HepG2 (cell line): ENCODE measurements at regions not wholly inside any gene's neighbourhood (a gene's known extent, or its start where the extent isn't known, plus 50 kb on each side); places are given as distances from the start of the nearest gene placed in this dataset.

Source experiments
- ATAC-seq: fragments of 200-7000 bp; cut with Tn5 transposase; 3 replicates; pipeline ENCODE4 v1.9.1; 2020; ENCODE audit warnings: mild to moderate bottlenecking, moderate library complexity
- BruUV-seq: library from RNA; stranded (reverse); fragments of 400-500 nt; replicated peaks from 2 replicates; lab custom pipeline; 2021; lab: Mats Ljungman, UMichigan
- CTCF ChIA-PET: fragments of 300-600 bp; formaldehyde crosslinking; extraction: SDS; loops from one replicate; lab custom pipeline; 2021; ENCODE audit warnings: low total read pairs, inconsistent platforms, low intra/inter-chr PET ratio; lab: Yijun Ruan, JAX
- POLR2A ChIA-PET: fragments of 350-600 bp; sonication (Branson Sonifier 250); formaldehyde crosslinking; loops from one replicate; lab custom pipeline; 2020; ENCODE audit warnings: antibody characterized with exemption, inconsistent platforms; lab: Yijun Ruan, JAX
- DNase-seq: peaks from one replicate; pipeline ENCODE4 v3.0.0-alpha.2; 2015; ENCODE audit warnings: low spot score
- FAIRE-seq: peaks from 3 replicates; lab custom pipeline; 2011; peaks lifted over from hg19 to GRCh38; lab: Jason Lieb, UNC
- H2AFZ ChIP-seq: one replicate; pipeline ENCODE4 v1.6.1; 2011; ENCODE audit warnings: low read length, inconsistent platforms
- H3K27ac ChIP-seq: fragments of 300-600 bp; 3 replicates; pipeline ENCODE4 v1.8.0; 2011; ENCODE audit warnings: mixed run types, mild to moderate bottlenecking, mixed read lengths, low read length, inconsistent platforms; ENCODE audit not compliant: insufficient read depth; ENCODE audit errors: extremely low read length
- H3K27me3 ChIP-seq, 2 experiments: fragments of 200-600 bp in 1 of 2; 2 replicates in 1 of 2; 3 replicates in 1 of 2; pipeline versions ENCODE4 v1.6.0 to v1.8.0; 2011; ENCODE audit warnings: low read length in 2 of 2, mild to moderate bottlenecking in 2 of 2, moderate library complexity in 2 of 2, inconsistent platforms in 1 of 2; ENCODE audit not compliant: insufficient read depth in 2 of 2, control insufficient read depth in 1 of 2
- H3K36me3 ChIP-seq, 2 experiments: fragments of 200-600 bp in 1 of 2; replicated peaks in 1 of 2; 2 replicates in 1 of 2; 3 replicates in 1 of 2; pipeline versions ENCODE4 v1.5.1 to v1.8.0; 2011; ENCODE audit warnings: low read length in 2 of 2, inconsistent platforms in 1 of 2; ENCODE audit not compliant: insufficient read depth in 2 of 2, control insufficient read depth in 1 of 2
- H3K4me1 ChIP-seq: 2 replicates; pipeline ENCODE4 v1.5.1; 2012; ENCODE audit warnings: low read length, inconsistent platforms; ENCODE audit not compliant: insufficient read depth
- H3K4me2 ChIP-seq: 2 replicates; pipeline ENCODE4 v1.6.0; 2011; ENCODE audit warnings: low read depth, low read length, inconsistent platforms
- H3K4me3 ChIP-seq, 3 experiments: fragments of 200-600 bp in 1 of 3; sonication (generic), shearing (Covaris generic) in 1 of 3; replicated peaks in 1 of 3; 2 replicates each; pipeline ENCODE4 v1.5.1; 2011 to 2016; ENCODE audit warnings: low read length in 3 of 3, inconsistent platforms in 2 of 3, low read depth in 2 of 3, mild to moderate bottlenecking in 2 of 3, control low read depth in 1 of 3, mixed read lengths in 1 of 3; ENCODE audit not compliant: insufficient read depth in 1 of 3
- H3K79me2 ChIP-seq: one replicate; pipeline ENCODE4 v1.6.1; 2011; ENCODE audit warnings: low read length, inconsistent platforms; ENCODE audit not compliant: insufficient read depth
- H3K9ac ChIP-seq: 2 replicates; pipeline ENCODE4 v1.6.0; 2011; ENCODE audit warnings: mild to moderate bottlenecking, low read depth, low read length, inconsistent platforms; ENCODE audit not compliant: insufficient read depth
- H3K9me3 ChIP-seq: 2 replicates; pipeline ENCODE4 v1.5.1; 2012; ENCODE audit warnings: mild to moderate bottlenecking, low read length
- H4K20me1 ChIP-seq: 2 replicates; pipeline ENCODE4 v1.6.0; 2011; ENCODE audit warnings: inconsistent platforms, mild to moderate bottlenecking, low read length, moderate library complexity; ENCODE audit not compliant: insufficient read depth
- CEBPB ChIP-seq: IDR thresholded peaks from 2 replicates; pipeline ENCODE4 v1.6.1; 2011; ENCODE audit warnings: low read depth, low read length, improper control_type of control experiment, borderline replicate concordance
- HOXA9 ChIP-seq: sonication (generic); formaldehyde crosslinking; IDR thresholded peaks from 2 replicates; pipeline ENCODE4 v1.8.1; 2022; ENCODE audit warnings: missing genetic modification reagents, mild to moderate bottlenecking, moderate library complexity, borderline replicate concordance
- KAT7 ChIP-seq: IDR thresholded peaks from 2 replicates; pipeline ENCODE4 v1.6.1; 2018; ENCODE audit warnings: borderline replicate concordance, missing compliant biosample characterization
- MAZ ChIP-seq, 2 experiments: sonication (generic) in 1 of 2; formaldehyde crosslinking in 1 of 2; IDR thresholded peaks; 2 replicates each; pipeline versions ENCODE4 v1.5.0 to v1.6.1; 2012 to 2020; ENCODE audit warnings: low read depth in 2 of 2, mild to moderate bottlenecking in 2 of 2, borderline replicate concordance in 1 of 2, improper control_type of control experiment in 1 of 2, low read length in 1 of 2, missing genetic modification reagents in 1 of 2, moderate library complexity in 1 of 2
- SMC3 ChIP-seq: IDR thresholded peaks from 2 replicates; pipeline ENCODE4 v1.6.1; 2011; ENCODE audit warnings: low read length, improper control_type of control experiment
- ZNF138 ChIP-seq: sonication (generic); formaldehyde crosslinking; IDR thresholded peaks from 2 replicates; pipeline ENCODE4 v1.5.0; 2020; ENCODE audit warnings: mild to moderate bottlenecking, low read depth, missing genetic modification reagents
- ZNF333 ChIP-seq: sonication (generic); formaldehyde crosslinking; IDR thresholded peaks from 2 replicates; pipeline ENCODE4 v1.4.0; 2020; ENCODE audit warnings: mild to moderate bottlenecking, missing genetic modification reagents, borderline replicate concordance
- ZNF383 ChIP-seq: sonication (generic); formaldehyde crosslinking; IDR thresholded peaks from 2 replicates; pipeline ENCODE4 v1.4.0; 2020; ENCODE audit warnings: missing genetic modification reagents, mild to moderate bottlenecking, borderline replicate concordance
- ZNF510 ChIP-seq: sonication (generic); formaldehyde crosslinking; IDR thresholded peaks from 2 replicates; pipeline ENCODE4 v1.4.0; 2020; ENCODE audit warnings: low read depth, mild to moderate bottlenecking, missing genetic modification reagents
- ZNF7 ChIP-seq: IDR thresholded peaks from 2 replicates; pipeline ENCODE4 v1.6.1; 2016; ENCODE audit warnings: missing biosample characterization, missing genetic modification reagents
- ZSCAN31 ChIP-seq: sonication (generic); formaldehyde crosslinking; IDR thresholded peaks from 2 replicates; pipeline ENCODE4 v1.5.0; 2020; ENCODE audit warnings: low read depth, mild to moderate bottlenecking, missing genetic modification reagents
- WGBS: methylation state at CpG from one replicate; pipeline ENCODE4 v1.1.6; 2017; ENCODE audit warnings: low lambda C conversion rate; 5-methylcytosine and 5-hydroxymethylcytosine counted together
- in situ Hi-C: cut with HindIII; loops from 2 replicates; pipeline ENCODE4 v1.10.0; 2017; ENCODE audit warnings: low pct_unique_long_range_greater_than_20kb; ENCODE audit not compliant: extremely low pct_ligation_motif_present
- intact Hi-C: fragments of 100-400 bp; cut with micrococcal nuclease; formaldehyde crosslinking; loops from one replicate; pipeline ENCODE4 v1.10.0; 2022; ENCODE audit not compliant: unreplicated experiment
- TF ChIP-seq, protein P1 (sequence below), 2 experiments: sonication (generic) in 1 of 2; formaldehyde crosslinking in 1 of 2; IDR thresholded peaks; 2 replicates each; pipeline versions ENCODE4 v1.6.1 to v1.9.0; 2014 to 2022; ENCODE audit warnings: antibody characterized with exemption in 1 of 2, borderline replicate concordance in 1 of 2, inconsistent platforms in 1 of 2, low read depth in 1 of 2, missing genetic modification reagents in 1 of 2
- TF ChIP-seq, protein P2 (sequence below): sonication (generic); formaldehyde crosslinking; IDR thresholded peaks from 2 replicates; pipeline ENCODE4 v1.4.0; 2020; ENCODE audit warnings: missing genetic modification reagents, low read depth, mild to moderate bottlenecking, borderline replicate concordance

DNA sequence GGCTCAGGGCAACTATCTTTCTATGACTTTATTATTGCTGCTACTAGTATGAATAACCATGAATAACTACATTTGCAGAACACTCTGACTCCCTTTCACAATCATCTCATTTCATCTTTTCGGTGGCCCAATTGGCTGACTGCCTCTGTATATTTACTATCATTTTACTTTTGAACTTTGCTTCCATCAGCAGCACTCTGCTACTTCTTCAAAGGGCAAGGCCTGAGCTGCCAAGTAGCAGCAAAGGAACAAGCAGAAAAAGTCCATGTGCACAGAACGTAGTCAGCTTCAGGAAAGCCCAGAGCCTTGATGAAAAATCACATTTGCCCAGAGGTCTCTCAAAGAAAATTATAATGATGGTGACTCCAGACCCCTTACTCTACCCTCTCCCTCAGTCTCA is 214.5 kb upstream of the PUM3 start:
- TF ChIP-seq KAT7 (CRISPR knock-in tag) (no peak), ZNF383 (CRISPR knock-in tag) (no peak), ZNF333 (no peak), ZNF7 (CRISPR knock-in tag) (no peak), ZSCAN31 (CRISPR knock-in tag) (no peak), SMC3 (no peak), CEBPB (no peak), HOXA9 (CRISPR knock-in tag) (no peak), ZNF510 (CRISPR knock-in tag) (no peak), ZNF138 (CRISPR knock-in tag) (no peak), MAZ (IDR thresholded peaks at IDR 0.05; ENCODE audit: borderline replicate concordance, low read depth, low read length) (no peak), MAZ (CRISPR knock-in tag; IDR thresholded peaks at IDR 0.05; ENCODE audit: low read depth) (no peak)
- TF ChIP-seq, protein P1, sequence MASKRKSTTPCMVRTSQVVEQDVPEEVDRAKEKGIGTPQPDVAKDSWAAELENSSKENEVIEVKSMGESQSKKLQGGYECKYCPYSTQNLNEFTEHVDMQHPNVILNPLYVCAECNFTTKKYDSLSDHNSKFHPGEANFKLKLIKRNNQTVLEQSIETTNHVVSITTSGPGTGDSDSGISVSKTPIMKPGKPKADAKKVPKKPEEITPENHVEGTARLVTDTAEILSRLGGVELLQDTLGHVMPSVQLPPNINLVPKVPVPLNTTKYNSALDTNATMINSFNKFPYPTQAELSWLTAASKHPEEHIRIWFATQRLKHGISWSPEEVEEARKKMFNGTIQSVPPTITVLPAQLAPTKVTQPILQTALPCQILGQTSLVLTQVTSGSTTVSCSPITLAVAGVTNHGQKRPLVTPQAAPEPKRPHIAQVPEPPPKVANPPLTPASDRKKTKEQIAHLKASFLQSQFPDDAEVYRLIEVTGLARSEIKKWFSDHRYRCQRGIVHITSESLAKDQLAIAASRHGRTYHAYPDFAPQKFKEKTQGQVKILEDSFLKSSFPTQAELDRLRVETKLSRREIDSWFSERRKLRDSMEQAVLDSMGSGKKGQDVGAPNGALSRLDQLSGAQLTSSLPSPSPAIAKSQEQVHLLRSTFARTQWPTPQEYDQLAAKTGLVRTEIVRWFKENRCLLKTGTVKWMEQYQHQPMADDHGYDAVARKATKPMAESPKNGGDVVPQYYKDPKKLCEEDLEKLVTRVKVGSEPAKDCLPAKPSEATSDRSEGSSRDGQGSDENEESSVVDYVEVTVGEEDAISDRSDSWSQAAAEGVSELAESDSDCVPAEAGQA (IDR thresholded peaks at IDR 0.05; ENCODE audit: low read depth): no peak
- TF ChIP-seq, protein P1 (CRISPR knock-in tag; IDR thresholded peaks at IDR 0.05; ENCODE audit: borderline replicate concordance): no peak
- TF ChIP-seq, protein P2, sequence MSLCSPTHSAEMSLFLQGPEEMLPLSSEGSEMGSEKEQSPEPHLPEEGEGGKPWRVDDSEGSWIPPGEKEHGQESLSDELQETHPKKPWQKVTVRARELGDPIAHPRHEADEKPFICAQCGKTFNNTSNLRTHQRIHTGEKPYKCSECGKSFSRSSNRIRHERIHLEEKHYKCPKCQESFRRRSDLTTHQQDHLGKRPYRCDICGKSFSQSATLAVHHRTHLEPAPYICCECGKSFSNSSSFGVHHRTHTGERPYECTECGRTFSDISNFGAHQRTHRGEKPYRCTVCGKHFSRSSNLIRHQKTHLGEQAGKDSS: no peak
- H4K20me1 ChIP-seq: no peaks in the 10 kb centered on the region
- 2% methylated on average over 2 of the region's 2 CpGs for WGBS
- peaks cover 10% of the 10 kb centered on the region for H3K4me1 ChIP-seq
- H3K9me3 ChIP-seq: no peaks in the 10 kb centered on the region
- no peak overlapping the region for H3K4me3 ChIP-seq
- intact Hi-C loops (no loop called here), in situ Hi-C loops (no loop called here)
- H3K36me3 ChIP-seq: no peaks in the 10 kb centered on the region
- H2AFZ ChIP-seq: no peak overlapping the region
- H3K79me2 ChIP-seq: no peaks in the 10 kb centered on the region
- H3K4me2 ChIP-seq: no peak overlapping the region
- ChIA-PET CTCF (no interaction called here), POLR2A (no interaction called here)
- ATAC-seq (peak; percentile 32; the same call in 1 of the 3 replicates), FAIRE-seq (no peak), DNase-seq (no peak)
- no peak overlapping the region for H3K9ac ChIP-seq
- H3K27ac ChIP-seq: no peak overlapping the region
- H3K27me3 ChIP-seq: no peaks in the 10 kb centered on the region
- no TSS peak for BruUV-seq
